ENCODE measurements at regions not wholly inside any gene's neighbourhood (a gene's known extent, or its start where the extent isn't known, plus 50 kb on each side); places are given as distances from the start of the nearest gene placed in this dataset.

- DNase-seq, result no peak
- Histone ChIP-seq H3K36me3 (no peaks in the 10 kb centered on the region), H3K4me3 (ENCODE audit: low read depth, low read length) (no peak overlapping the region), H3K9me3 (ENCODE audit: severe bottlenecking) (no peaks in the 10 kb centered on the region), H3K27ac (no peak overlapping the region), H3K27me3 (ENCODE audit: insufficient read depth, low read depth, severe bottlenecking) (no peaks in the 10 kb centered on the region)
- TF ChIP-seq, protein P1, sequence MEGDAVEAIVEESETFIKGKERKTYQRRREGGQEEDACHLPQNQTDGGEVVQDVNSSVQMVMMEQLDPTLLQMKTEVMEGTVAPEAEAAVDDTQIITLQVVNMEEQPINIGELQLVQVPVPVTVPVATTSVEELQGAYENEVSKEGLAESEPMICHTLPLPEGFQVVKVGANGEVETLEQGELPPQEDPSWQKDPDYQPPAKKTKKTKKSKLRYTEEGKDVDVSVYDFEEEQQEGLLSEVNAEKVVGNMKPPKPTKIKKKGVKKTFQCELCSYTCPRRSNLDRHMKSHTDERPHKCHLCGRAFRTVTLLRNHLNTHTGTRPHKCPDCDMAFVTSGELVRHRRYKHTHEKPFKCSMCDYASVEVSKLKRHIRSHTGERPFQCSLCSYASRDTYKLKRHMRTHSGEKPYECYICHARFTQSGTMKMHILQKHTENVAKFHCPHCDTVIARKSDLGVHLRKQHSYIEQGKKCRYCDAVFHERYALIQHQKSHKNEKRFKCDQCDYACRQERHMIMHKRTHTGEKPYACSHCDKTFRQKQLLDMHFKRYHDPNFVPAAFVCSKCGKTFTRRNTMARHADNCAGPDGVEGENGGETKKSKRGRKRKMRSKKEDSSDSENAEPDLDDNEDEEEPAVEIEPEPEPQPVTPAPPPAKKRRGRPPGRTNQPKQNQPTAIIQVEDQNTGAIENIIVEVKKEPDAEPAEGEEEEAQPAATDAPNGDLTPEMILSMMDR (IDR thresholded peaks at IDR 0.05; ENCODE audit: low read depth, low read length), result no peak
Measured at GRCh38 chr1:110781525-110781924, 91.4 kb upstream of the CD53 start.

- Histone ChIP-seq H3K27me3 (ENCODE audit: insufficient read depth, low read depth, severe bottlenecking) (no peaks in the 10 kb centered on the region), H3K36me3 (no peaks in the 10 kb centered on the region), H3K9me3 (ENCODE audit: severe bottlenecking) (no peaks in the 10 kb centered on the region), H3K4me3 (ENCODE audit: low read depth, low read length) (no peak overlapping the region), H3K27ac (no peak overlapping the region)
- TF ChIP-seq, protein P1 (IDR thresholded peaks at IDR 0.05; ENCODE audit: low read depth, low read length), result peak; percentile 89
- peak; percentile 76 for DNase-seq
Measured at GRCh38 chr1:110780600-110781484, 92.1 kb upstream of the CD53 start.

- H3K4me3 ChIP-seq (ENCODE audit: low read depth, low read length), result no peak overlapping the region
- H3K36me3 ChIP-seq, result no peaks in the 10 kb centered on the region
- H3K27me3 ChIP-seq (ENCODE audit: insufficient read depth, low read depth, severe bottlenecking), result no peaks in the 10 kb centered on the region
- no peak for DNase-seq
- H3K27ac ChIP-seq, result no peak overlapping the region
- TF ChIP-seq, protein P1 (IDR thresholded peaks at IDR 0.05; ENCODE audit: low read depth, low read length), result no peak
- no peaks in the 10 kb centered on the region for H3K9me3 ChIP-seq (ENCODE audit: severe bottlenecking)
Measured at GRCh38 chr1:110779636-110780035, 93.3 kb upstream of the CD53 start.

- Histone ChIP-seq H3K9me3 (ENCODE audit: severe bottlenecking) (no peaks in the 10 kb centered on the region), H3K27me3 (ENCODE audit: insufficient read depth, low read depth, severe bottlenecking) (no peaks in the 10 kb centered on the region), H3K36me3 (no peaks in the 10 kb centered on the region), H3K27ac (no peak overlapping the region), H3K4me3 (ENCODE audit: low read depth, low read length) (no peak overlapping the region)
- no peak for DNase-seq
- TF ChIP-seq, protein P1 (IDR thresholded peaks at IDR 0.05; ENCODE audit: low read depth, low read length), result no peak
Measured at GRCh38 chr1:110778821-110779220, 94.1 kb upstream of the CD53 start.

DNA sequence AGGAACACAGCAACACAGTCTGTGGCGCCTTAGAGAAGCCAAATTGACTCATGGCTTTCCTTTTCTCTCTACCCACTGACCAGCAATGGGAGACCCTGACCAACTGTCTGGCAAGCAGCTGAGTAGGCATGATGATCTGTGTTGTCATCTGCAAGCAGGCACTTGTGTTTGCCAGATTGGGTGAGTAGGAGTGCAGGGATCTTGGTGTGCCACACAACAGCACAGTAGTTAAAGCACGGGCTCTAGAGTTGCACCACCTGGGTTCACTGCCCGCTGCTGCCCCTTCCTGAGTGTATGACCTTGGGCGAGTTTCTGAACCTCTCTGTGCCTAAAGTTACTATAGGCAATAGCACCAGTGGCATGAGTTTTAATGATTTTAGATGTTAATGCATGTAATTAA lies 95.7 kb upstream of the CD53 start:
- no peak overlapping the region for H3K27ac ChIP-seq

More for the DNA sequence above, 95.7 kb upstream of the CD53 start:
- H3K36me3 ChIP-seq, result no peaks in the 10 kb centered on the region
- no peaks in the 10 kb centered on the region for H3K9me3 ChIP-seq (ENCODE audit: severe bottlenecking)
- no peaks in the 10 kb centered on the region for H3K27me3 ChIP-seq (ENCODE audit: insufficient read depth, low read depth, severe bottlenecking)
- no peak overlapping the region for H3K4me3 ChIP-seq (ENCODE audit: low read depth, low read length)
- TF ChIP-seq, protein P1 (IDR thresholded peaks at IDR 0.05; ENCODE audit: low read depth, low read length), result no peak
- no peak for DNase-seq
